Activated T-helper 9 cell treated with anti-CD3 and anti-CD28 coated beads, Interleukin-2, amount 50 U/mL, for 16 hours (primary cell): ENCODE measurements at regions not wholly inside any gene's neighbourhood (a gene's known extent, or its start where the extent isn't known, plus 50 kb on each side); places are given as distances from the start of the nearest gene placed in this dataset.
"Not testable (repeated sequence)": the region's sequence is repeated elsewhere in the genome, so short reads cannot be mapped to it uniquely, and the experiment has no call there.

Source experiments
- DNase-seq: peaks from one replicate; pipeline ENCODE4 v3.0.0-alpha.2; 2020; ENCODE audit warnings: low read depth

GRCh38 chr6:112988748-112989147 lies 641.6 kb downstream of the RFPL4B start:
- no peak for DNase-seq

- DNase-seq: no peak
Observed at GRCh38 chr6:112990971-112991370, 643.8 kb downstream of the RFPL4B start.

GRCh38 chr6:112991912-112992311 lies 644.8 kb downstream of the RFPL4B start:
- no peak for DNase-seq

- no peak for DNase-seq
Observed at GRCh38 chr6:112997421-112998085, 650.4 kb downstream of the RFPL4B start.

GRCh38 chr6:113004054-113004453 lies 656.9 kb downstream of the RFPL4B start:
- DNase-seq: no peak

GRCh38 chr6:113004470-113005270 lies 657.5 kb downstream of the RFPL4B start:
- no peak for DNase-seq

- DNase-seq: no peak
Observed at GRCh38 chr6:113006494-113006893, 659.4 kb downstream of the RFPL4B start.

GRCh38 chr6:113009682-113010081 lies 662.6 kb downstream of the RFPL4B start:
- no peak for DNase-seq

GRCh38 chr6:113010196-113010989 lies 663.3 kb downstream of the RFPL4B start:
- DNase-seq: no peak

GRCh38 chr6:113011389-113011788 lies 664.3 kb downstream of the RFPL4B start:
- no peak for DNase-seq

GRCh38 chr6:113011801-113012200 lies 664.7 kb downstream of the RFPL4B start:
- no peak for DNase-seq

- DNase-seq: no peak
Observed at GRCh38 chr6:113015249-113015648, 668.1 kb downstream of the RFPL4B start.

GRCh38 chr6:113017353-113017752 lies 670.2 kb downstream of the RFPL4B start:
- DNase-seq: no peak

GRCh38 chr6:113018351-113019151 lies 671.4 kb downstream of the RFPL4B start:
- DNase-seq: no peak

- no peak for DNase-seq
Observed at GRCh38 chr6:113019176-113019575, 672.0 kb downstream of the RFPL4B start.

GRCh38 chr6:113027780-113028179 lies 680.6 kb downstream of the RFPL4B start:
- no peak for DNase-seq

- not testable (repeated sequence) for DNase-seq
Observed at GRCh38 chr6:113029161-113029560, 682.0 kb downstream of the RFPL4B start.

GRCh38 chr6:113031591-113032238 lies 684.6 kb downstream of the RFPL4B start:
- DNase-seq: no peak

- no peak for DNase-seq
Observed at GRCh38 chr6:113039005-113039404, 691.9 kb downstream of the RFPL4B start.

GRCh38 chr6:113047148-113047547 lies 700.0 kb downstream of the RFPL4B start:
- DNase-seq: no peak

GRCh38 chr6:113047932-113048331 lies 700.8 kb downstream of the RFPL4B start:
- no peak for DNase-seq
